PC-3 (cell line): ENCODE measurements at regions not wholly inside any gene's neighbourhood (a gene's known extent, or its start where the extent isn't known, plus 50 kb on each side); places are given as distances from the start of the nearest gene placed in this dataset.

Experiments
- ATAC-seq: fragments of 200-7000 bp; cut with Tn5 transposase; 2 replicates; pipeline ENCODE4 v1.9.1; 2020; ENCODE audit warnings: mild to moderate bottlenecking, moderate library complexity
- BruUV-seq: library from RNA; stranded (reverse); fragments of 400-500 nt; replicated peaks from 2 replicates; lab custom pipeline; 2021; lab: Mats Ljungman, UMichigan
- CTCF ChIA-PET: fragments of 300-600 bp; sonication (Branson Sonifier 250); formaldehyde crosslinking; loops from one replicate; lab custom pipeline; 2022; ENCODE audit warnings: antibody characterized with exemption; lab: Charles Lee
- POLR2A ChIA-PET: fragments of 300-600 bp; sonication (Branson Sonifier 250); formaldehyde crosslinking; loops from one replicate; lab custom pipeline; 2022; ENCODE audit warnings: antibody characterized with exemption; ENCODE audit not compliant: unreplicated experiment; lab: Charles Lee
- DNase-seq: peaks from one replicate; pipeline ENCODE4 v3.0.0-alpha.2; 2015
- H2AFZ ChIP-seq: fragments of 300-600 bp; sonication (generic); 2 replicates; pipeline ENCODE4 v1.6.0; 2016; ENCODE audit warnings: antibody characterized with exemption, low read length
- H3F3A ChIP-seq: fragments of 300-600 bp; sonication (generic); one replicate; pipeline ENCODE4 v1.6.0; 2017; ENCODE audit warnings: antibody characterized with exemption, low read length, control low read depth, mild to moderate bottlenecking; ENCODE audit not compliant: unreplicated experiment
- H3K27ac ChIP-seq: fragments of 300-600 bp; sonication (generic); 2 replicates; pipeline ENCODE4 v1.5.1; 2016; ENCODE audit warnings: mild to moderate bottlenecking, low read length
- H3K27me3 ChIP-seq: fragments of 300-600 bp; sonication (generic); 2 replicates; pipeline ENCODE4 v1.6.1; 2016; ENCODE audit warnings: low read length, mixed read lengths
- H3K36me3 ChIP-seq: fragments of 300-600 bp; sonication (generic); 2 replicates; pipeline ENCODE4 v1.6.1; 2016; ENCODE audit warnings: low read depth, mixed run types, low read length, mixed read lengths
- H3K4me1 ChIP-seq: fragments of 300-600 bp; sonication (generic); 2 replicates; pipeline ENCODE4 v1.5.1; 2016; ENCODE audit warnings: low read length; ENCODE audit not compliant: insufficient read depth
- H3K4me2 ChIP-seq: fragments of 300-600 bp; sonication (generic); 2 replicates; pipeline ENCODE4 v1.6.0; 2016; ENCODE audit warnings: low read length
- H3K4me3 ChIP-seq: fragments of 300-600 bp; sonication (generic); 2 replicates; pipeline ENCODE4 v1.5.1; 2016; ENCODE audit warnings: mild to moderate bottlenecking, low read length, mixed read lengths
- H3K79me2 ChIP-seq: fragments of 300-600 bp; sonication (generic); 2 replicates; pipeline ENCODE4 v1.6.1; 2017; ENCODE audit warnings: low read length, mixed read lengths
- H3K9ac ChIP-seq: fragments of 300-600 bp; sonication (generic); 2 replicates; pipeline ENCODE4 v1.6.0; 2016; ENCODE audit warnings: mild to moderate bottlenecking, low read length
- H3K9me2 ChIP-seq: fragments of 300-600 bp; sonication (generic); replicated peaks from 2 replicates; pipeline ENCODE4 v1.6.1; 2016; ENCODE audit warnings: mixed run types, low read length, mixed read lengths
- H3K9me3 ChIP-seq: fragments of 300-600 bp; sonication (generic); 2 replicates; pipeline ENCODE4 v1.6.1; 2016; ENCODE audit warnings: low read length, mixed read lengths
- H4K20me1 ChIP-seq: fragments of 300-600 bp; sonication (generic); 2 replicates; pipeline ENCODE4 v1.6.1; 2016; ENCODE audit warnings: low read length, mixed read lengths
- CTCF ChIP-seq: fragments of 300-600 bp; sonication (generic); conservative IDR thresholded peaks from 2 replicates; pipeline ENCODE4 v1.5.1; 2017; ENCODE audit warnings: antibody characterized with exemption, low read depth, mild to moderate bottlenecking, low read length
- EZH2 ChIP-seq: fragments of 300-600 bp; sonication (generic); IDR thresholded peaks from one replicate; pipeline ENCODE4 v1.6.1; 2017; ENCODE audit warnings: antibody characterized with exemption, mild to moderate bottlenecking, low read length; ENCODE audit not compliant: unreplicated experiment
- EZH2phosphoT487 ChIP-seq: fragments of 300-600 bp; sonication (generic); IDR thresholded peaks from 2 replicates; pipeline ENCODE4 v1.6.1; 2018; ENCODE audit warnings: mild to moderate bottlenecking, antibody characterized with exemption, low read length, borderline replicate concordance
- intact Hi-C: fragments of 100-400 bp; cut with micrococcal nuclease; formaldehyde crosslinking; loops from 2 replicates; pipeline ENCODE4 v1.9.0; 2023

DNA sequence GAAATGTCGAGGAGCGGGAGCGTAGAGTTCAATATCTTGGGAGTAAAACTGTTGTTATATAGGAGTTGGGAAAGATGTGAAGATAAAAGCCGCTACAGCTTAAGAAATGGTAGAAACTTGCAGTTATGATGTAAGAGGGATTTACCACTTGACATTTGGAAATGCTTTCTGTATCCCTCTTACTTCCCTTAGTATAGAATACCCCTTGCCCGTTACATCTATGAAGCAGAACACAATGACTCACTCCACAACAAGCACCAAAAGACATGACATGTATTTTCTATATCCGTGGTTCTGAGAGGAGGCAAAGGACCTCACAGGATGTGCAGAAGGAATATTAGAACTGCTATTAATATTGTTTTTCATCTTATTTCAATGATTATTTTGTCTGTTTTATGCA, 254.2 kb upstream of the NR2F2 start:
- Histone ChIP-seq H4K20me1 (no peaks in the 10 kb centered on the region), H3K27me3 (no peaks in the 10 kb centered on the region), H3K36me3 (no peaks in the 10 kb centered on the region), H2AFZ (no peak overlapping the region), H3K4me2 (no peak overlapping the region), H3K4me3 (no peak overlapping the region), H3K9me2 (no peaks in the 10 kb centered on the region), H3K9ac (no peak overlapping the region), H3K4me1 (no peaks in the 10 kb centered on the region), H3K27ac (no peak overlapping the region), H3F3A (no peaks in the 10 kb centered on the region), H3K9me3 (no peaks in the 10 kb centered on the region), H3K79me2 (no peaks in the 10 kb centered on the region)
- BruUV-seq: no TSS peak
- ChIA-PET POLR2A (no interaction called here), CTCF (no interaction called here)
- intact Hi-C loops: no loop called here
- DNase-seq: no peak
- TF ChIP-seq EZH2phosphoT487 (no peak), EZH2 (no peak), CTCF (no peak)
- ATAC-seq: no peak

- BruUV-seq: no TSS peak
- Histone ChIP-seq H3K27me3 (no peaks in the 10 kb centered on the region), H3K4me1 (no peaks in the 10 kb centered on the region), H4K20me1 (no peaks in the 10 kb centered on the region), H3F3A (no peaks in the 10 kb centered on the region), H3K9ac (no peak overlapping the region), H3K79me2 (no peaks in the 10 kb centered on the region), H2AFZ (no peak overlapping the region), H3K4me3 (no peak overlapping the region), H3K27ac (no peak overlapping the region), H3K4me2 (no peak overlapping the region), H3K36me3 (no peaks in the 10 kb centered on the region), H3K9me2 (no peaks in the 10 kb centered on the region), H3K9me3 (no peaks in the 10 kb centered on the region)
- intact Hi-C loops: no loop called here
- TF ChIP-seq EZH2 (no peak), CTCF (no peak), EZH2phosphoT487 (no peak)
- ChIA-PET CTCF (no interaction called here), POLR2A (no interaction called here)
- ATAC-seq (no peak), DNase-seq (no peak)
Observed at GRCh38 chr15:96079041-96079440, 251.5 kb upstream of the NR2F2 start.

GRCh38 chr15:96079882-96080281, 250.6 kb upstream of the NR2F2 start:
- ATAC-seq (no peak), DNase-seq (no peak)
- Histone ChIP-seq H3K4me1 (no peaks in the 10 kb centered on the region), H3K9ac (no peak overlapping the region), H3F3A (no peaks in the 10 kb centered on the region), H3K9me2 (no peaks in the 10 kb centered on the region), H3K9me3 (no peaks in the 10 kb centered on the region), H3K4me3 (no peak overlapping the region), H4K20me1 (no peaks in the 10 kb centered on the region), H3K27ac (no peak overlapping the region), H3K4me2 (no peak overlapping the region), H2AFZ (no peak overlapping the region), H3K36me3 (no peaks in the 10 kb centered on the region), H3K27me3 (no peaks in the 10 kb centered on the region), H3K79me2 (no peaks in the 10 kb centered on the region)
- intact Hi-C loops: no loop called here
- CTCF ChIA-PET: no interaction called here
- BruUV-seq: no TSS peak
- POLR2A ChIA-PET: no interaction called here
- TF ChIP-seq CTCF (no peak), EZH2phosphoT487 (no peak), EZH2 (no peak)
